Brain microvascular endothelial cell (primary cell): ENCODE measurements at regions not wholly inside any gene's neighbourhood (a gene's known extent, or its start where the extent isn't known, plus 50 kb on each side); places are given as distances from the start of the nearest gene placed in this dataset.

Experiments
- DNase-seq: peaks from one replicate; pipeline ENCODE4 v3.0.0-alpha.2; 2020
- H3K27ac ChIP-seq: fragments of 250-450 bp; sonication (Bioruptor Pico); 2 replicates; pipeline ENCODE4 v1.5.1; 2020; ENCODE audit warnings: mild to moderate bottlenecking, moderate library complexity
- H3K27me3 ChIP-seq: fragments of 250-450 bp; sonication (Bioruptor Pico); replicated peaks from 2 replicates; pipeline ENCODE4 v1.5.1; 2020; ENCODE audit warnings: mild to moderate bottlenecking
- H3K36me3 ChIP-seq: fragments of 250-450 bp; sonication (Bioruptor Pico); replicated peaks from 2 replicates; pipeline ENCODE4 v1.5.1; 2020; ENCODE audit warnings: mild to moderate bottlenecking
- H3K4me3 ChIP-seq: 2 replicates; pipeline ENCODE4 v1.5.1; 2011; ENCODE audit warnings: low read depth, mild to moderate bottlenecking, control low read depth, low read length, moderate library complexity
- in situ Hi-C: cut with HindIII; loops from 2 replicates; pipeline ENCODE4 v1.10.0; 2017; ENCODE audit warnings: low sequenced_read_pairs, low pct_ligation_motif_present
- TF ChIP-seq, protein P1 (sequence below): IDR thresholded peaks from 2 replicates; pipeline ENCODE4 v1.5.1; 2011; ENCODE audit warnings: low read depth, mild to moderate bottlenecking, moderate library complexity, low read length, control low read depth, inconsistent platforms; ENCODE audit errors: missing control alignments

DNA sequence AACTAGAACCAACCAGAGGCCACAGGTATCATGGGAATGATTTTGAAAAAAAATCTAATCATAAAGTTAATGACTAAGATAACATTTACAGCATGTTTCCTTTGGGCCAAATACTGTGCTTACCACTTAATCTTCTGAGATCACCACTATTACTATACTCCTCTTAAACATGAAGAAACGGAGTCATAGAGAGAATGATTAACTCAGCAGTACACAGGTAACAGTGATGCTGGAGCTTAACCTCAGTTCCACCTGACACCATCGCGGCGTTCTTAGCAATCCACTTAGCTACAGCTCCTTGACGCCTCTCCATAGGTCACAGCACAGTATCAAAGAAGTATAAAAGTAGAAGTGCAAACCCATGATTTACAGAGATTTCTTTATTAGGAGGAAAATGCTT lies 592.6 kb upstream of the SLIT2 start:
- in situ Hi-C loops = no loop called here
- no peak for DNase-seq
- H3K36me3 ChIP-seq = no peaks in the 10 kb centered on the region
- H3K4me3 ChIP-seq = no peak overlapping the region
- H3K27ac ChIP-seq = no peak overlapping the region
- TF ChIP-seq, protein P1, sequence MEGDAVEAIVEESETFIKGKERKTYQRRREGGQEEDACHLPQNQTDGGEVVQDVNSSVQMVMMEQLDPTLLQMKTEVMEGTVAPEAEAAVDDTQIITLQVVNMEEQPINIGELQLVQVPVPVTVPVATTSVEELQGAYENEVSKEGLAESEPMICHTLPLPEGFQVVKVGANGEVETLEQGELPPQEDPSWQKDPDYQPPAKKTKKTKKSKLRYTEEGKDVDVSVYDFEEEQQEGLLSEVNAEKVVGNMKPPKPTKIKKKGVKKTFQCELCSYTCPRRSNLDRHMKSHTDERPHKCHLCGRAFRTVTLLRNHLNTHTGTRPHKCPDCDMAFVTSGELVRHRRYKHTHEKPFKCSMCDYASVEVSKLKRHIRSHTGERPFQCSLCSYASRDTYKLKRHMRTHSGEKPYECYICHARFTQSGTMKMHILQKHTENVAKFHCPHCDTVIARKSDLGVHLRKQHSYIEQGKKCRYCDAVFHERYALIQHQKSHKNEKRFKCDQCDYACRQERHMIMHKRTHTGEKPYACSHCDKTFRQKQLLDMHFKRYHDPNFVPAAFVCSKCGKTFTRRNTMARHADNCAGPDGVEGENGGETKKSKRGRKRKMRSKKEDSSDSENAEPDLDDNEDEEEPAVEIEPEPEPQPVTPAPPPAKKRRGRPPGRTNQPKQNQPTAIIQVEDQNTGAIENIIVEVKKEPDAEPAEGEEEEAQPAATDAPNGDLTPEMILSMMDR = no peak
- no peaks in the 10 kb centered on the region for H3K27me3 ChIP-seq

DNA sequence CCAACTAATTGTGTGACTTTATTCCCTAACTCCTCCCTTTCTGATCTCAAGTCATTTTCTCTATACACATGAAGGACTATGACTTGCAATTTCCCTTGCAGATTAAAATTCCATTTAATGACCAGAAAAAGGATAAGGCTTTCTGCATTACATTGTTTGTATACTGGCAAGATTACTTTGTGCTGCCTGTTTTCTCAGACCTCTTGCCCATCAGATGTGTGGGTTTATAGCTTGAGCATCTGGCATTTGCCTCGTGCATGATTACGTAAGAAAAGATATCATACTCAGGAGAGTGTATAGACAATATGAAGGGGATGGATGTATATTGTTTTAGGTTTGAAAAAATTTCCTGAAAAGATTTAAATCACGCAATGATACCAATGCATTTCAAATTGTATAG lies 593.8 kb upstream of the SLIT2 start:
- in situ Hi-C loops = no loop called here
- TF ChIP-seq, protein P1 = no peak
- DNase-seq = no peak

DNA sequence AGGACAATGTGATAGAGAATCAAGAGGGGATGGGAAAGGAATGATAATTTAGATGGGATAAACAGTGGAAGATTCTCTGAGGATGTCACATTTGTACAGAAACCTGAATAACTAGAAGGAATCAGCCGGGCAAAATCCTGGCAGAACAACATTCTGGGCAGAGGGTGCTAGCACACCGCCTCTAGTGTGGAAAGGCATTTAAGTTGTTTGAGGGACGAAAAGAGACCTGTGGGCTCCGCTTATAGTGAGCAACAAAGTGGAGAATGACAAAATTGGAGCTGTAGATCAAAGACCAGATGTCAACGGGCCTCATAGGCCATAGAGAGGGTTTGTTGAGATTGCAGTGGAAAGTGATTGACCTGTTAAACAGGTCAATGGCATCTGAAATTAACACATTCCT lies 596.0 kb upstream of the SLIT2 start:
- DNase-seq = no peak
- in situ Hi-C loops = no loop called here
- no peaks in the 10 kb centered on the region for H3K27me3 ChIP-seq
- H3K36me3 ChIP-seq = no peaks in the 10 kb centered on the region
- TF ChIP-seq, protein P1 = no peak
- H3K27ac ChIP-seq = no peak overlapping the region
- no peak overlapping the region for H3K4me3 ChIP-seq

More for the DNA sequence above, 593.8 kb upstream of the SLIT2 start:
- H3K36me3 ChIP-seq = no peaks in the 10 kb centered on the region
- no peak overlapping the region for H3K27ac ChIP-seq
- no peaks in the 10 kb centered on the region for H3K27me3 ChIP-seq
- no peak overlapping the region for H3K4me3 ChIP-seq

DNA sequence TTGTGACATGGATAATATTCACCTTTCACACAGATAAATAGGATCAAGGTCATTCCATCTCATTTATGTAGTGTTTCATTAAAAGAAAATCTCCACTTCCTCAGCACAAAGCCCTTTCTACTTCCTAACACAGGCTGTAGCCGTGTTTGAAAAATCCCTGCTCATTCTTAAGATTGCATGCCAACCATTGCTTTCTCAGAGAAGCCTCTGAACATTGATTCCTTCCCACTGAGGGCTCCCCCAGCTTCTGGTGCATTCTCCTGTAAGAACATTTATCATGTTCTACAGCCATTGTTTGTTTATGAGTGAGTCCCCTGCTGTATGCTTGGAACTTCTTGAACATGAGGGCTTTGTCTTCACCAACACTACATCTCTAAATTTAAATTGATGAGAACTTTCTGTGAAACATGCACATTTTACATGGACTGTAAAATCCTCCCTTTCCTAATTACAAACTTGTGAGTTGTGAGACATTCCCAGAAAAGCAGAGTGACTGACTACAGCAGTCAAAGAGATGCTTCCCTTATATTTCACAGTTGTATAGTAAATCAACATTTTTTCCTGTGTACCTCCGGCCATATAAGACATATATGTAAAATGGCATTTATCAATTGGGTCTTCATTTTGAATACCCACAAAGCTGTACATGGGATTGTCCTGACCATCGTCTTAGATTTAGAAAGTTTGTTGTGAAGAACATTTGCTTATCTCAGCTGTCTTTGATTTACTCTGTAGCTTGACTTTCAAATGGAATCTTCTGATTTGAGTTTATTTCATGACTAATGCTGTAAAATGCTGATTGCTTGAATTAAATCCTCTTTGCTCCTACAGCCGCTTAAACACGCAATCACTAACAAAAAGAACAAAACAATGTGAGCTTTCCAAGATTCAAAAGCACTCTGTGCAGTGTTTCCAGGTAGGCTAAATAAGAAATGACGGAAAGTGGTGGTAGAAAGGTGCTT lies 600.5 kb upstream of the SLIT2 start:
- Histone ChIP-seq H3K36me3 (no peaks in the 10 kb centered on the region), H3K4me3 (no peak overlapping the region), H3K27me3 (no peaks in the 10 kb centered on the region), H3K27ac (no peak overlapping the region)
- TF ChIP-seq, protein P1 = no peak
- peak; percentile 1 for DNase-seq
- in situ Hi-C loops = no loop called here

DNA sequence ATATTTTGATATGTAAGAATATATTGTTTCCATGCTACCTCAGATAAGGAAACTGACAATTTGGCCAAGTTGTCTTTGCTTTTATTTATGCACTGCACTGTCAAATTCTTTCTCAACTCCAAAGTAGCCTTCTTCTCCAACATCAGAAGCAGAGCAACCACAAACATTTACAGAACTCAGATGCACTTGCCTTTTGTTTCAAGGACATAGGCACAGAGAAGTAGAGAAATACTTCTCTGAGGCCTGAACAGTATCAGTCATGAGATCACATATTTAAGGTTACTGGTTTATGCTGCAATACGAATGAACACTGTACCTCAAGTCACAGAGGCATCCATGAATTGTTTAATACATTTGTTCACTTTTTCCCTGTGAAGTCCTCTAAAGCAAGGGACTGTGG lies 606.1 kb upstream of the SLIT2 start:
- TF ChIP-seq, protein P1 = no peak
- H3K27ac ChIP-seq = no peak overlapping the region
- in situ Hi-C loops = no loop called here
- H3K4me3 ChIP-seq = no peak overlapping the region
- DNase-seq = no peak
- H3K36me3 ChIP-seq = no peaks in the 10 kb centered on the region
- H3K27me3 ChIP-seq = no peaks in the 10 kb centered on the region
